Stimulated activated effector memory CD8-positive, alpha-beta T cell treated with anti-CD3 and anti-CD28 coated beads, Interleukin-12 subunit alpha, Interleukin-12 subunit beta, amount 100 ng/mL, for 72 hours (primary cell): ENCODE measurements at regions not wholly inside any gene's neighbourhood (a gene's known extent, or its start where the extent isn't known, plus 50 kb on each side); places are given as distances from the start of the nearest gene placed in this dataset.

Experiments used
- ATAC-seq: fragments of 150-1000 bp; cut with Tn5 transposase; 2 replicates; pipeline ENCODE4 v1.10.0; 2021
- DNase-seq, 2 donors: peaks; one replicate each; pipeline ENCODE4 v3.0.0; 2021 to 2022; ENCODE audit warnings: low spot score in 2 of 2
- H3K27ac Mint-ChIP-seq: one replicate; pipeline ENCODE4 v1.8.0; 2022; ENCODE audit warnings: mild to moderate bottlenecking, mixed read lengths
- H3K36me3 Mint-ChIP-seq: one replicate; pipeline ENCODE4 v1.8.0; 2022; ENCODE audit warnings: mild to moderate bottlenecking, mixed read lengths
- H3K4me1 Mint-ChIP-seq: one replicate; pipeline ENCODE4 v1.8.0; 2022; ENCODE audit warnings: mixed read lengths
- H3K4me3 Mint-ChIP-seq: one replicate; pipeline ENCODE4 v1.8.0; 2022; ENCODE audit warnings: mild to moderate bottlenecking, mixed read lengths
- H3K9me3 Mint-ChIP-seq: one replicate; pipeline ENCODE4 v1.8.0; 2022; ENCODE audit warnings: mixed read lengths

GRCh38 chr4:100130964-100131363, 59.3 kb downstream of the DDIT4L start:
- ATAC-seq (no peak), DNase-seq (no peak)
- Mint-ChIP-seq H3K4me3 (no peak overlapping the region), H3K4me1 (no peaks in the 10 kb centered on the region), H3K27ac (no peak overlapping the region), H3K9me3 (no peaks in the 10 kb centered on the region), H3K36me3 (no peaks in the 10 kb centered on the region)

- no peaks in the 10 kb centered on the region for H3K4me1 Mint-ChIP-seq
- no peak overlapping the region for H3K27ac Mint-ChIP-seq
- no peaks in the 10 kb centered on the region for H3K36me3 Mint-ChIP-seq
- ATAC-seq = no peak
- no peak overlapping the region for H3K4me3 Mint-ChIP-seq
- no peak for DNase-seq
- no peaks in the 10 kb centered on the region for H3K9me3 Mint-ChIP-seq
These were observed 59.8 kb downstream of the DDIT4L start for GRCh38 chr4:100130491-100130890.

DNA sequence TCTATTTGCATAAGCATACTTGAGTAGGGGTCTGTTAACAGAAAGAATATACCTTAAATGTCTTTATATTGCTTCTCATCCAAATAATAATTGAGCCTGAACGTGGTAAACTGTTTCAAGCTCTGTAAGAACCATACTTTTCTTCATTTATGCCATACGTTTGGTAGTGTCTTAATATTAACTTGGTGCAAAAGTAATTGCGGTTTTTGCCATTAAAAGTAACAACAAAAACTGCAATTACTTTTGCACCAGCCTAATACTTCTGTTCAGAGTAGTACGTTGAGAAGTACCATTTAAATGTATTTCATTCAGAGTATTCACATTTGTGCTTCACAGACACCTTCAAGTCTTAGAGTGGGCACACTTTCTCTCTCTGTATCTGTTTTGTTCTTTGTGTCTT, 60.5 kb downstream of the DDIT4L start:
- no peaks in the 10 kb centered on the region for H3K36me3 Mint-ChIP-seq
- H3K9me3 Mint-ChIP-seq = peaks cover 2% of the 10 kb centered on the region
- no peak overlapping the region for H3K4me3 Mint-ChIP-seq
- no peak for ATAC-seq
- DNase-seq = no peak
- no peaks in the 10 kb centered on the region for H3K4me1 Mint-ChIP-seq
- no peak overlapping the region for H3K27ac Mint-ChIP-seq

- DNase-seq = no peak
- Mint-ChIP-seq H3K4me3 (no peak overlapping the region), H3K36me3 (no peaks in the 10 kb centered on the region), H3K4me1 (no peaks in the 10 kb centered on the region), H3K27ac (no peak overlapping the region), H3K9me3 (peaks cover 5% of the 10 kb centered on the region)
- ATAC-seq = no peak
These were observed 61.9 kb downstream of the DDIT4L start for GRCh38 chr4:100128338-100128737.

- ATAC-seq = peak; percentile 48
- Mint-ChIP-seq H3K27ac (no peak overlapping the region), H3K36me3 (no peaks in the 10 kb centered on the region), H3K4me3 (no peak overlapping the region), H3K9me3 (peaks cover 5% of the 10 kb centered on the region), H3K4me1 (no peaks in the 10 kb centered on the region)
- DNase-seq = no peak
These were observed 65.6 kb downstream of the DDIT4L start for GRCh38 chr4:100124715-100125114.

DNA sequence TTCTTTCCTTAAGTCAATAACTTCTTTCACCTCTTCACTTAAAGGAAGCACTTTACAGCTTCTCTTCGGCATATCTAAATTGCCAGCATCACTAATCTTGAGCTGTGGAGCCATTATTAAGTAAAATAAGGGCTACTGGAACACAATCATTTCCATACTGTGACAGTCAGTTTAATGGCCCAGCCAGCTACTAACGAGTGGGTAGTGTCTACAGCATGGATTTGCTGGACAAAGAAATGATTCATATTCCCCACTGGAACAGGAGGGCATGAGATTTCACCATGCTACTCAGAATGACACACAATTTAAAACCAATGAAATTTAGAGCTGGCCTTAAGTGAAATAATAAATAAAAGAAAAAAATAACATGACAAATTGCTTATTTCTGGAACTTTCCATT, 72.1 kb downstream of the DDIT4L start:
- Mint-ChIP-seq H3K4me1 (no peaks in the 10 kb centered on the region), H3K36me3 (no peaks in the 10 kb centered on the region), H3K4me3 (no peak overlapping the region), H3K27ac (no peak overlapping the region), H3K9me3 (no peaks in the 10 kb centered on the region)
- ATAC-seq (no peak), DNase-seq (no peak)

GRCh38 chr4:100117750-100118149, 72.5 kb downstream of the DDIT4L start:
- H3K27ac Mint-ChIP-seq = no peak overlapping the region
- no peaks in the 10 kb centered on the region for H3K9me3 Mint-ChIP-seq
- no peak overlapping the region for H3K4me3 Mint-ChIP-seq
- DNase-seq (no peak), ATAC-seq (no peak)
- H3K4me1 Mint-ChIP-seq = no peaks in the 10 kb centered on the region
- H3K36me3 Mint-ChIP-seq = no peaks in the 10 kb centered on the region

GRCh38 chr4:100114909-100115308, 75.4 kb downstream of the DDIT4L start:
- ATAC-seq = no peak

DNA sequence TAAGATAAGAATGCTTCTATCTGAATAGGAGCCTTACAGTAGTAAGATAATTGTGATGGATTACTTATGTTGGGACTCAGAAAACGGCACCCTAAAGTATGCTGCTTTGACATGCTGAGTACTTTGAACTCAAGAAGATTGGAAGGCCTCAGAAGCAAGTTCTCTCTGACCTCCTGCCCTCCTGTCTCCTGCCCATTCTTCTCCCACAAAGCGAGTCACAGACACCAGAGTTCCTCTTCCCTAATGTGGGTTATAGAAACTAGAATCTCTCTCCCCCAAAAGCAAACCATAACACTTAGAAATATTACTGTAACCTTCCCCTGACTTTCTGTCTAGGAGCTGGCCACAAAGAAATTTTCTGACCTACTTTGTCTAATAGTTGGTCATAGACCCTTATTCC, 76.5 kb downstream of the DDIT4L start:
- Mint-ChIP-seq H3K4me3 (no peak overlapping the region), H3K27ac (peak overlapping the region; percentile 3), H3K36me3 (no peaks in the 10 kb centered on the region), H3K4me1 (no peaks in the 10 kb centered on the region), H3K9me3 (no peaks in the 10 kb centered on the region)
- ATAC-seq (no peak), DNase-seq (no peak)

More at GRCh38 chr4:100114909-100115308, 75.4 kb downstream of the DDIT4L start:
- peak overlapping the region; percentile 3 for H3K27ac Mint-ChIP-seq
- no peak for DNase-seq
- H3K4me3 Mint-ChIP-seq = no peak overlapping the region
- no peaks in the 10 kb centered on the region for H3K4me1 Mint-ChIP-seq
- no peaks in the 10 kb centered on the region for H3K9me3 Mint-ChIP-seq
- no peaks in the 10 kb centered on the region for H3K36me3 Mint-ChIP-seq

DNA sequence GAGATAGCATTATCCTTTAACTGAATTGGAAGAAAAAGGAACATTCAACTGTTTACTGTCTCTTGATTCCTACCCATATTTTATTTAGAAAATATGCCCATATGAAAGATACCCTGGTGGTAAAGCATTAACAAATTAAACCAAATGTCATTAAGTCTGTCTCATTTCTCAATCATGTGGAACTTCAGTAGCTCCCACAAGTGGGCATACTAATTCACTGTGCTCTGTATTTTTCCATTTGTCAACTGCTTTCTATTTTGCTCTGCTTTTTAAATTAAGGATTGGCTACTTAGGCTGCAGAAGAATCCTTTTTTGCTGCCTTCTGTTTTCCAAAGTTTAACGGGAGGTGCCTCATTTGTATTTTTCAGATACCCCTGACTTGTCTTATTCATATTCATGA, 77.2 kb downstream of the DDIT4L start:
- Mint-ChIP-seq H3K4me1 (no peaks in the 10 kb centered on the region), H3K4me3 (no peak overlapping the region), H3K9me3 (no peaks in the 10 kb centered on the region), H3K36me3 (no peaks in the 10 kb centered on the region), H3K27ac (peak overlapping the region; percentile 3)
- DNase-seq (no peak), ATAC-seq (no peak)

DNA sequence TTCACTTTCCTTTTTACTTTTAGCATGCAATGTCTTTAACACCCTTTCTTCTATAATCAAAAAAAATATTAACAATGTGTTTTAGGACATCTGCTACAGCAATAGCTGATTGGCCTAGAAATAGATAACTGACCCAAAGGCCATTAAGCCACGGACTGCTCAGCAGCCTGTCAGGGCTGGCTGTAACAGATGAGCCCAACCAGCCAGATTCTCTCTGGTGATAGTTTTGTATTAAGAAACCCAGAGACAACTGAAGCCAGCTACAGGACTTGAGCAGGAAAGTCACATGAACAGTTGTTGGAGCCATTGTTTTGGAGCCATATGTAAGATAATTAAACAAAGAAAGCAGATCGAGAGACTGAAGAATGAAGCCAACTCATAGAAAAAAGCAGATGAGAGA, 80.3 kb downstream of the DDIT4L start:
- H3K27ac Mint-ChIP-seq = peak overlapping the region; percentile 50
- peaks cover 14% of the 10 kb centered on the region for H3K4me1 Mint-ChIP-seq
- ATAC-seq (no peak), DNase-seq (no peak)
- no peaks in the 10 kb centered on the region for H3K36me3 Mint-ChIP-seq
- no peaks in the 10 kb centered on the region for H3K9me3 Mint-ChIP-seq
- H3K4me3 Mint-ChIP-seq = no peak overlapping the region

- no peaks in the 10 kb centered on the region for H3K36me3 Mint-ChIP-seq
- peaks cover 14% of the 10 kb centered on the region for H3K4me1 Mint-ChIP-seq
- no peaks in the 10 kb centered on the region for H3K9me3 Mint-ChIP-seq
- H3K4me3 Mint-ChIP-seq = no peak overlapping the region
- no peak for DNase-seq
- H3K27ac Mint-ChIP-seq = peak overlapping the region; percentile 50
- ATAC-seq = no peak
These were observed 81.4 kb downstream of the DDIT4L start for GRCh38 chr4:100108869-100109268.

DNA sequence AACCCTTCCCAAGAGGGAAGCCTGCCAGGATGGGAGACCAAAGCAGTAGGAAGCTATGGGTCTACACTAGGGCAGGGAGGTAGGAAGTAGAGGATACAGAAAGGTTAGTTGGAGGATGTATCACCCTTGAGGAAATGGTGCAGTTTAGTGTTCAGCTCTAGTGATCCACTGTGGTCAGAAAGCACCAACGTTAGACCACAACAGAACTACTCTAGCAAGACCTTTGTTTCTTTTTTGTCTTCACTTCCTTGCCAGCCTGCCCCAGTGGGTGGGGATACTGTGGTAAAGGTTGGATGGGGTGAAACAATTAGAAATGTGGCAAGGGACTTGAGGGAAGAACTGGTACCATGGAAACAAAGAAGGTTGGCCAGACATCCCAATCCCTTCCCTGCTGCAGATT, 83.3 kb downstream of the DDIT4L start:
- peak overlapping the region; percentile 74 for H3K27ac Mint-ChIP-seq
- DNase-seq (no peak), ATAC-seq (peak; percentile 98)
- H3K4me3 Mint-ChIP-seq = peak overlapping the region; percentile 28
- H3K9me3 Mint-ChIP-seq = no peaks in the 10 kb centered on the region
- no peaks in the 10 kb centered on the region for H3K36me3 Mint-ChIP-seq
- peaks cover 14% of the 10 kb centered on the region for H3K4me1 Mint-ChIP-seq

- no peak for DNase-seq
- peaks cover 45% of the 10 kb centered on the region for H3K4me1 Mint-ChIP-seq
- ATAC-seq = no peak
- no peak overlapping the region for H3K27ac Mint-ChIP-seq
- no peak overlapping the region for H3K4me3 Mint-ChIP-seq
- no peaks in the 10 kb centered on the region for H3K9me3 Mint-ChIP-seq
- no peaks in the 10 kb centered on the region for H3K36me3 Mint-ChIP-seq
These were observed 86.6 kb downstream of the DDIT4L start for GRCh38 chr4:100103671-100104070.

DNA sequence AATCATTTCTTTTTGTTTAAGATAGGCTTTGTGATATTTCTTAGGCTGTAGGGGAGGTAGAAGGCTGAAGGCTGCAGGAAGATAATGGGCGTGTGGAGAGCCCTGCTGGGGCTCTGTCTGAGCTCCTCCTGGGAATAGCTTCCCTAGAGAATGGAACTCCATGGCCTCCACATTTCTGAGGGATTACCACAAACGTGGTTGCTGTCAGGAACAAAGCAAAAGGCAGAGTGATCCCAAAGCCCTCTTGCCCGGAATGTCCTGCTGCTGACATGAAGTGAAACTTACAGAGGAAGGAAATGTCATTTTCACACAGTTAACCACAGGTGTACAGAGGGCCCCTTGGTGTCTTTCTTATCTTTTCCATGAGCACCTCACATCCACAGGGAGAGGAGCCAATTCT, 89.3 kb downstream of the DDIT4L start:
- Mint-ChIP-seq H3K27ac (no peak overlapping the region), H3K9me3 (no peaks in the 10 kb centered on the region), H3K4me1 (peaks cover 48% of the 10 kb centered on the region), H3K4me3 (peak overlapping the region; percentile 46), H3K36me3 (peaks cover 2% of the 10 kb centered on the region)
- DNase-seq (no peak), ATAC-seq (peak; percentile 68)

- ATAC-seq (no peak), DNase-seq (no peak)
- peaks cover 61% of the 10 kb centered on the region for H3K4me1 Mint-ChIP-seq
- H3K4me3 Mint-ChIP-seq = no peak overlapping the region
- H3K36me3 Mint-ChIP-seq = peaks cover 5% of the 10 kb centered on the region
- H3K27ac Mint-ChIP-seq = peak overlapping the region; percentile 61
- no peaks in the 10 kb centered on the region for H3K9me3 Mint-ChIP-seq
These were observed 90.5 kb downstream of the DDIT4L start for GRCh38 chr4:100099746-100100145.

- Mint-ChIP-seq H3K36me3 (peaks cover 5% of the 10 kb centered on the region), H3K27ac (peak overlapping the region; percentile 61), H3K4me3 (no peak overlapping the region), H3K4me1 (peaks cover 68% of the 10 kb centered on the region), H3K9me3 (no peaks in the 10 kb centered on the region)
- DNase-seq = no peak
- ATAC-seq = no peak
These were observed 91.6 kb downstream of the DDIT4L start for GRCh38 chr4:100098681-100099080.
